CD4-positive, alpha-beta memory T cell (primary cell): ENCODE measurements at regions not wholly inside any gene's neighbourhood (a gene's known extent, or its start where the extent isn't known, plus 50 kb on each side); places are given as distances from the start of the nearest gene placed in this dataset.
"Not testable (repeated sequence)": the region's sequence is repeated elsewhere in the genome, so short reads cannot be mapped to it uniquely, and the experiment has no call there.

Source experiments
- CTCF ChIA-PET: fragments of 350-600 bp; sonication (Branson Sonifier 250); formaldehyde crosslinking; loops from one replicate; lab custom pipeline; 2021; ENCODE audit warnings: inconsistent platforms; ENCODE audit not compliant: partially characterized antibody; lab: Charles Lee
- POLR2A ChIA-PET: fragments of 350-600 bp; sonication (Branson Sonifier 250); formaldehyde crosslinking; loops from one replicate; lab custom pipeline; 2021; ENCODE audit not compliant: partially characterized antibody; lab: Charles Lee
- DNase-seq, 5 donors: peaks; one replicate each; pipeline versions ENCODE4 v3.0.0 to v3.0.0-alpha.2; 2020 to 2022; ENCODE audit warnings: mixed read lengths in 1 of 5
- H3K27ac ChIP-seq: one replicate; pipeline ENCODE4 v1.7.0; 2013; ENCODE audit warnings: low read depth, low read length
- H3K27me3 ChIP-seq: 2 replicates; pipeline ENCODE4 v1.7.0; 2013; ENCODE audit warnings: mild to moderate bottlenecking, low read length, moderate library complexity; ENCODE audit not compliant: insufficient read depth
- H3K36me3 ChIP-seq: 2 replicates; pipeline ENCODE4 v1.7.0; 2013; ENCODE audit warnings: mild to moderate bottlenecking, low read length, moderate library complexity; ENCODE audit not compliant: insufficient read depth
- H3K4me1 ChIP-seq: 2 replicates; pipeline ENCODE4 v1.7.0; 2013; ENCODE audit warnings: mild to moderate bottlenecking, low read length, moderate library complexity; ENCODE audit not compliant: insufficient read depth
- H3K4me3 ChIP-seq, 2 donors: one replicate each; pipeline ENCODE4 v1.7.0; 2013; ENCODE audit warnings: low read length in 2 of 2, mild to moderate bottlenecking in 1 of 2
- H3K9me3 ChIP-seq, 2 donors: one replicate each; pipeline ENCODE4 v1.7.0; 2013; ENCODE audit warnings: low read length in 2 of 2, control low read depth in 1 of 2; ENCODE audit not compliant: control insufficient read depth in 1 of 2
- H3K27ac Mint-ChIP-seq, 7 donors: one replicate each; pipeline ENCODE4 v1.8.0; 2020 to 2021; ENCODE audit warnings: mixed read lengths in 7 of 7, mild to moderate bottlenecking in 6 of 7, inconsistent platforms in 3 of 7, moderate library complexity in 3 of 7
- H3K27me3 Mint-ChIP-seq, 2 donors: one replicate each; pipeline ENCODE4 v1.8.0; 2020 to 2021; ENCODE audit warnings: mixed read lengths in 2 of 2
- H3K36me3 Mint-ChIP-seq, 2 donors: one replicate each; pipeline ENCODE4 v1.8.0; 2020 to 2021; ENCODE audit warnings: mixed read lengths in 2 of 2, inconsistent platforms in 1 of 2, mild to moderate bottlenecking in 1 of 2
- H3K4me1 Mint-ChIP-seq, 4 donors: one replicate each; pipeline ENCODE4 v1.8.0; 2020 to 2021; ENCODE audit warnings: mixed read lengths in 4 of 4, mild to moderate bottlenecking in 1 of 4
- H3K4me3 Mint-ChIP-seq, 8 donors: one replicate each; pipeline ENCODE4 v1.8.0; 2020 to 2021; ENCODE audit warnings: mixed read lengths in 8 of 8, mild to moderate bottlenecking in 7 of 8, moderate library complexity in 6 of 8, inconsistent platforms in 3 of 8
- H3K9me3 Mint-ChIP-seq, 8 donors: one replicate each; pipeline ENCODE4 v1.8.0; 2020 to 2021; ENCODE audit warnings: mixed read lengths in 8 of 8, mild to moderate bottlenecking in 5 of 8, inconsistent platforms in 3 of 8, moderate library complexity in 1 of 8
- intact Hi-C: fragments of 100-400 bp; cut with micrococcal nuclease; formaldehyde crosslinking; loops from one replicate; pipeline ENCODE4 v1.15.1; 2023

- H3K9me3 ChIP-seq: peaks cover 0 to 3% of the 10 kb centered on the region in 2 donors
These were observed 1044.8 kb upstream of the FOXG1 start for GRCh38 chr14:27721760-27722159.

GRCh38 chr14:27725482-27725881, 1041.1 kb upstream of the FOXG1 start:
- H3K36me3 Mint-ChIP-seq: no peaks in the 10 kb centered on the region
- no peak overlapping the region for H3K4me3 Mint-ChIP-seq
- no peaks in the 10 kb centered on the region for H3K4me1 ChIP-seq
- no peak overlapping the region for H3K4me3 ChIP-seq
- POLR2A ChIA-PET: no interaction called here
- no peak overlapping the region for H3K27ac ChIP-seq
- H3K27me3 ChIP-seq: no peaks in the 10 kb centered on the region
- no peak for DNase-seq
- H3K27me3 Mint-ChIP-seq: no peaks in the 10 kb centered on the region
- CTCF ChIA-PET: no interaction called here
- H3K9me3 Mint-ChIP-seq: peaks cover 4 to 21% (median 8%) of the 10 kb centered on the region in 8 donors
- H3K27ac Mint-ChIP-seq: no peak overlapping the region
- H3K9me3 ChIP-seq: peaks cover 0 to 3% of the 10 kb centered on the region in 2 donors
- intact Hi-C loops: no loop called here
- H3K36me3 ChIP-seq: no peaks in the 10 kb centered on the region
- no peaks in the 10 kb centered on the region for H3K4me1 Mint-ChIP-seq

More at GRCh38 chr14:27721760-27722159, 1044.8 kb upstream of the FOXG1 start:
- ChIA-PET CTCF (no interaction called here), POLR2A (no interaction called here)
- H3K27me3 ChIP-seq: no peaks in the 10 kb centered on the region
- Mint-ChIP-seq H3K9me3 (peaks cover 3 to 34% (median 15%) of the 10 kb centered on the region in 8 donors), H3K36me3 (no peaks in the 10 kb centered on the region), H3K27me3 (no peaks in the 10 kb centered on the region), H3K4me3 (no peak overlapping the region), H3K4me1 (no peaks in the 10 kb centered on the region), H3K27ac (no peak overlapping the region)
- intact Hi-C loops: no loop called here
- no peak for DNase-seq
- no peak overlapping the region for H3K4me3 ChIP-seq
- H3K4me1 ChIP-seq: no peaks in the 10 kb centered on the region
- no peak overlapping the region for H3K27ac ChIP-seq
- no peaks in the 10 kb centered on the region for H3K36me3 ChIP-seq

DNA sequence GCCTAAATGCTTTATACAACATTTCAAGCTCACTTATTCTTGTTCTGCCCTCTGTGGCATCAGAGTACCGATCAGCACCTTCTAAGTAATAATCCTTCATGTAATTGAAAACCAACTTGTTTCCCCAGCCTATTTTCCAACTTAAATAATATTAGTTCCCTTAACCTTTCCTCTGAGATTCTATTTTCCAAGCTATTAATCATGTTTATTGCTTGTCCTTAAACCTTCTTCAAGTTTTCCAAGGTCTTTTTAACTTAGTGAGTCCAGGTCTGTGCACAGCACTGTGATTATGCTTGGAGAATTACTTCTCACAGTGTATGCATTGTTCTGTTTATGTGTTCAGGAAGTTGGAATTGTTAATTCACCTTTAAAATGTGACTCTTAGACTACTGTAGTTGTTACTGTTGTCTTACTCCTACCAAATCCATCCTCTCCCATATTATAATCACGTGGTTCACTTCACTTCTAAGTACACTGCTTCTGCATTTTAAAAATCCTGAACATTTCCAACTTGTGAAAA, 1039.3 kb upstream of the FOXG1 start:
- Mint-ChIP-seq H3K36me3 (no peaks in the 10 kb centered on the region), H3K4me1 (no peaks in the 10 kb centered on the region), H3K4me3 (no peak overlapping the region), H3K9me3 (peaks cover 4 to 18% (median 8%) of the 10 kb centered on the region in 8 donors), H3K27ac (no peak overlapping the region), H3K27me3 (no peaks in the 10 kb centered on the region)
- H3K4me3 ChIP-seq: no peak overlapping the region
- intact Hi-C loops: no loop called here
- H3K27me3 ChIP-seq: no peaks in the 10 kb centered on the region
- ChIA-PET POLR2A (no interaction called here), CTCF (no interaction called here)
- DNase-seq: no peak
- H3K36me3 ChIP-seq: no peaks in the 10 kb centered on the region
- no peaks in the 10 kb centered on the region for H3K4me1 ChIP-seq
- H3K27ac ChIP-seq: no peak overlapping the region
- H3K9me3 ChIP-seq: peaks cover 0 to 2% of the 10 kb centered on the region in 2 donors

GRCh38 chr14:27730204-27730603, 1036.4 kb upstream of the FOXG1 start:
- Histone ChIP-seq H3K27me3 (no peaks in the 10 kb centered on the region), H3K4me3 (no peak overlapping the region), H3K4me1 (no peaks in the 10 kb centered on the region), H3K9me3 (no peaks in the 10 kb centered on the region), H3K27ac (no peak overlapping the region), H3K36me3 (no peaks in the 10 kb centered on the region)
- peaks cover 4 to 19% (median 8%) of the 10 kb centered on the region in 8 donors for H3K9me3 Mint-ChIP-seq
- CTCF ChIA-PET: no interaction called here
- no peaks in the 10 kb centered on the region for H3K4me1 Mint-ChIP-seq
- DNase-seq: no peak
- H3K36me3 Mint-ChIP-seq: no peaks in the 10 kb centered on the region
- intact Hi-C loops: no loop called here
- H3K27ac Mint-ChIP-seq: no peak overlapping the region
- no peak overlapping the region for H3K4me3 Mint-ChIP-seq
- no peaks in the 10 kb centered on the region for H3K27me3 Mint-ChIP-seq
- POLR2A ChIA-PET: no interaction called here

- no peak for DNase-seq
- Mint-ChIP-seq H3K36me3 (no peaks in the 10 kb centered on the region), H3K4me1 (no peaks in the 10 kb centered on the region), H3K9me3 (peaks cover 0 to 32% (median 18%) of the 10 kb centered on the region in 8 donors), H3K27ac (no peak overlapping the region), H3K4me3 (no peak overlapping the region), H3K27me3 (no peaks in the 10 kb centered on the region)
- no peaks in the 10 kb centered on the region for H3K27me3 ChIP-seq
- CTCF ChIA-PET: no interaction called here
- H3K4me3 ChIP-seq: no peak overlapping the region
- peaks cover 0 to 3% of the 10 kb centered on the region in 2 donors for H3K9me3 ChIP-seq
- H3K36me3 ChIP-seq: no peaks in the 10 kb centered on the region
- H3K4me1 ChIP-seq: no peaks in the 10 kb centered on the region
- no peak overlapping the region for H3K27ac ChIP-seq
- POLR2A ChIA-PET: no interaction called here
- intact Hi-C loops: no loop called here
These were observed 1026.9 kb upstream of the FOXG1 start for GRCh38 chr14:27739657-27740156.

DNA sequence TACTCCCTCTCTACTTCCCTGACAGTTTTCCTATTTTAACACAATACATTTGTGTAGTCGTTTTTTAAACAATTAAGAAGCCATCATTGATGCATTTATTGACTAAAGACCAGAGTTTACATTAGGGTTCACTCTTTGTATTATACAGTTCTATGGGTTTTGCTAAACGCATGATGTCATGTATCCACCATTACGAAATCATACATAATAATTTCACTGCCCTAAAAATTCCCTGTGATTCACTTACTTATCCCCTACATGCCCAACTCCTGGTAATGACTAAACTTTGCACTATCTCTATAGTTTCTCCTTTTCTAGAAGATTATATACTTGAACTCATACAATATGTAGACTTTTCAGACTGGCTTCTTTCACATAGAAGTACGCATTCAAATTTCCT, 1016.5 kb upstream of the FOXG1 start:
- DNase-seq: no peak
- H3K4me1 ChIP-seq: no peaks in the 10 kb centered on the region
- no peaks in the 10 kb centered on the region for H3K4me1 Mint-ChIP-seq
- no peaks in the 10 kb centered on the region for H3K36me3 ChIP-seq
- no peak overlapping the region for H3K4me3 ChIP-seq
- peaks cover 0 to 15% (median 8%) of the 10 kb centered on the region in 8 donors for H3K9me3 Mint-ChIP-seq
- ChIA-PET POLR2A (no interaction called here), CTCF (no interaction called here)
- no peaks in the 10 kb centered on the region for H3K9me3 ChIP-seq
- no peak overlapping the region for H3K4me3 Mint-ChIP-seq
- H3K27ac ChIP-seq: no peak overlapping the region
- H3K36me3 Mint-ChIP-seq: no peaks in the 10 kb centered on the region
- intact Hi-C loops: no loop called here
- H3K27ac Mint-ChIP-seq: no peak overlapping the region
- no peaks in the 10 kb centered on the region for H3K27me3 ChIP-seq
- no peaks in the 10 kb centered on the region for H3K27me3 Mint-ChIP-seq

GRCh38 chr14:27757642-27758041, 1008.9 kb upstream of the FOXG1 start:
- not testable (repeated sequence) for H3K4me1 Mint-ChIP-seq

More at GRCh38 chr14:27757642-27758041, 1008.9 kb upstream of the FOXG1 start:
- H3K9me3 Mint-ChIP-seq: peaks cover 2 to 28% (median 11%) of the 10 kb centered on the region in 8 donors
- H3K4me3 ChIP-seq, intact Hi-C loops, H3K27me3 ChIP-seq, CTCF ChIA-PET, H3K4me1 ChIP-seq, H3K9me3 ChIP-seq, H3K27ac Mint-ChIP-seq, H3K36me3 ChIP-seq, H3K27ac ChIP-seq, POLR2A ChIA-PET, H3K27me3 Mint-ChIP-seq, H3K4me3 Mint-ChIP-seq, DNase-seq, H3K36me3 Mint-ChIP-seq: not testable (repeated sequence)
